Uterus (tissue), 2 donors: ENCODE measurements at regions not wholly inside any gene's neighbourhood (a gene's known extent, or its start where the extent isn't known, plus 50 kb on each side); places are given as distances from the start of the nearest gene placed in this dataset.

Experiments
- CTCF ChIP-seq, 4 experiments: fragments of 200-600 bp in 2 of 4; fragments of 450-650 bp in 2 of 4; sonication (generic) in 2 of 4; IDR thresholded peaks; one replicate each; pipeline ENCODE4 v1.5.1; 2016 to 2019; ENCODE audit warnings: antibody characterized with exemption in 4 of 4, mild to moderate bottlenecking in 2 of 4, moderate library complexity in 1 of 4
- POLR2A ChIP-seq, 2 donors: fragments of 450-650 bp; IDR thresholded peaks; one replicate each; pipeline ENCODE4 v1.6.1; 2016; ENCODE audit warnings: antibody characterized with exemption in 2 of 2, mild to moderate bottlenecking in 1 of 2, moderate library complexity in 1 of 2

- no peak for TF ChIP-seq CTCF (IDR thresholded peaks at IDR 0.05)
- TF ChIP-seq POLR2A (IDR thresholded peaks at IDR 0.05), result no peak
Measured at GRCh38 chr12:23141335-23141734, 516.4 kb downstream of the ETNK1 start.
